Activated CD8-positive, alpha-beta T cell treated with anti-CD3 and anti-CD28 coated beads, Interleukin-2, amount 10 ng/mL, durations not matched to agents 7 days and 5 days (primary cell): ENCODE measurements at regions not wholly inside any gene's neighbourhood (a gene's known extent, or its start where the extent isn't known, plus 50 kb on each side); places are given as distances from the start of the nearest gene placed in this dataset.
"Not testable (repeated sequence)": the region's sequence is repeated elsewhere in the genome, so short reads cannot be mapped to it uniquely, and the experiment has no call there.

ENCODE experiments used
- ATAC-seq: fragments of 150-1000 bp; cut with Tn5 transposase; one replicate; pipeline ENCODE4 v1.10.0; 2021; ENCODE audit warnings: moderate library complexity
- CTCF ChIA-PET: fragments of 350-600 bp; sonication (Branson Sonifier 250); formaldehyde crosslinking; loops from one replicate; lab custom pipeline; 2021; ENCODE audit warnings: antibody characterized with exemption; lab: Charles Lee
- POLR2A ChIA-PET: fragments of 350-600 bp; sonication (Branson Sonifier 250); formaldehyde crosslinking; loops from one replicate; lab custom pipeline; 2021; ENCODE audit warnings: antibody characterized with exemption; lab: Charles Lee
- DNase-seq: peaks from one replicate; pipeline ENCODE4 v3.0.0-alpha.2; 2020
- H3K27ac Mint-ChIP-seq: one replicate; pipeline ENCODE4 v1.8.0; 2021; ENCODE audit warnings: mild to moderate bottlenecking, mixed read lengths
- H3K27me3 Mint-ChIP-seq: one replicate; pipeline ENCODE4 v1.8.0; 2021; ENCODE audit warnings: low read depth, mixed read lengths
- H3K36me3 Mint-ChIP-seq: one replicate; pipeline ENCODE4 v1.8.0; 2021; ENCODE audit warnings: low read depth, mixed read lengths
- H3K4me1 Mint-ChIP-seq: one replicate; pipeline ENCODE4 v1.8.0; 2021; ENCODE audit warnings: low read depth, mixed read lengths
- H3K4me3 Mint-ChIP-seq: one replicate; pipeline ENCODE4 v1.8.0; 2021; ENCODE audit warnings: mild to moderate bottlenecking, mixed read lengths
- H3K9me3 Mint-ChIP-seq: one replicate; pipeline ENCODE4 v1.8.0; 2022; ENCODE audit warnings: mixed read lengths; ENCODE audit not compliant: insufficient read depth

DNA sequence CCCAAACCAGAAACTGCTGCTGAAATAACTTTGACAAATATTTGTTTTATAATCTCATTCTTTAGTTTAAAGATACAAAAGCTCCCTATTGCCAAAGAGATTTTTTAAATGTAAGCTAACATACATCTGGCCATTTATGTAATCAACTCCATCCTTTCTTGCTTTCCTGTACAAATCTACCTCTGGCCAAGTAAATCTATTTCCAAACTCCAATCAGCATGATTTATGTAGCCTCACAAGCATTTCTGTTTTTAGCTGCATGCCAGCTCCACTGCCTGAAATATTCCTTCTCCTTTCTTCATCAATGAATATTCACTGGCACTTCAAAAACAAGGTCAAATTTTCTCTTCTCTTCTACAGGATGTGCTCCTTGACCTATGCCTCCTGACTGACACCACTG, 80.0 kb downstream of the SHOX2 start:
- no peaks in the 10 kb centered on the region for H3K27me3 Mint-ChIP-seq
- no peak overlapping the region for H3K4me3 Mint-ChIP-seq
- ChIA-PET POLR2A (no interaction called here), CTCF (no interaction called here)
- H3K9me3 Mint-ChIP-seq = no peaks in the 10 kb centered on the region
- ATAC-seq (no peak), DNase-seq (no peak)
- no peaks in the 10 kb centered on the region for H3K36me3 Mint-ChIP-seq
- no peak overlapping the region for H3K27ac Mint-ChIP-seq
- no peaks in the 10 kb centered on the region for H3K4me1 Mint-ChIP-seq

- CTCF ChIA-PET, DNase-seq, H3K4me3 Mint-ChIP-seq, H3K36me3 Mint-ChIP-seq, H3K4me1 Mint-ChIP-seq, H3K27ac Mint-ChIP-seq, H3K27me3 Mint-ChIP-seq, H3K9me3 Mint-ChIP-seq, ATAC-seq, POLR2A ChIA-PET: not testable (repeated sequence)
Observed at GRCh38 chr3:158019897-158020296, 86.3 kb downstream of the SHOX2 start.

- H3K27ac Mint-ChIP-seq = no peak overlapping the region
- no peaks in the 10 kb centered on the region for H3K4me1 Mint-ChIP-seq
- DNase-seq = no peak
- H3K36me3 Mint-ChIP-seq = no peaks in the 10 kb centered on the region
- no peaks in the 10 kb centered on the region for H3K27me3 Mint-ChIP-seq
- ChIA-PET CTCF (interaction anchor here (0.6 to 1.0 kb wide), 2 partner anchors 10 to 416 kb away, joined by 3 read pairs; no protein-coding TSS in a partner anchor), POLR2A (no interaction called here)
- H3K9me3 Mint-ChIP-seq = peaks cover 4% of the 10 kb centered on the region
- H3K4me3 Mint-ChIP-seq = no peak overlapping the region
- ATAC-seq = no peak
Observed at GRCh38 chr3:158018462-158018861, 87.8 kb downstream of the SHOX2 start.

DNA sequence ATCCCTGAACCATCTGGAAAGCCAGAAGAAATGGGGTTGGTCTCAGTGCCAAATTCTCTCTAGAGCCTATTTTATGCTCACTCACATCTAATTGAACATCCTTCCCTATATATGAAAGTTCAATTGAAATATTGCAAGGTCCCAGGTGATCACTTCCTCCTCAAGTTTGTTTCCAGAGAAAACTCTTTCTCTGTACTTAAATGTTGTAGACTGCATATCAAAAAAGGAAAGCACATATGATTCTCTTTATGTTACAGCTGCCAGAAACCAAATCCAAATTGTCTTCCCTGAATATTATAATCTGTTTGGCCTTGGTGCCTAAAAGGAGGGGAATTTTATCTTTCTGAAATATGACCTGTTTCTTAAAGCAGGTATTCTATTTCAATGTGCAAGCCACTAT, 93.3 kb downstream of the SHOX2 start:
- Mint-ChIP-seq H3K4me3 (no peak overlapping the region), H3K36me3 (no peaks in the 10 kb centered on the region), H3K9me3 (no peaks in the 10 kb centered on the region), H3K4me1 (no peaks in the 10 kb centered on the region), H3K27ac (no peak overlapping the region), H3K27me3 (no peaks in the 10 kb centered on the region)
- no peak for ATAC-seq
- ChIA-PET CTCF (no interaction called here), POLR2A (no interaction called here)
- DNase-seq = no peak

DNA sequence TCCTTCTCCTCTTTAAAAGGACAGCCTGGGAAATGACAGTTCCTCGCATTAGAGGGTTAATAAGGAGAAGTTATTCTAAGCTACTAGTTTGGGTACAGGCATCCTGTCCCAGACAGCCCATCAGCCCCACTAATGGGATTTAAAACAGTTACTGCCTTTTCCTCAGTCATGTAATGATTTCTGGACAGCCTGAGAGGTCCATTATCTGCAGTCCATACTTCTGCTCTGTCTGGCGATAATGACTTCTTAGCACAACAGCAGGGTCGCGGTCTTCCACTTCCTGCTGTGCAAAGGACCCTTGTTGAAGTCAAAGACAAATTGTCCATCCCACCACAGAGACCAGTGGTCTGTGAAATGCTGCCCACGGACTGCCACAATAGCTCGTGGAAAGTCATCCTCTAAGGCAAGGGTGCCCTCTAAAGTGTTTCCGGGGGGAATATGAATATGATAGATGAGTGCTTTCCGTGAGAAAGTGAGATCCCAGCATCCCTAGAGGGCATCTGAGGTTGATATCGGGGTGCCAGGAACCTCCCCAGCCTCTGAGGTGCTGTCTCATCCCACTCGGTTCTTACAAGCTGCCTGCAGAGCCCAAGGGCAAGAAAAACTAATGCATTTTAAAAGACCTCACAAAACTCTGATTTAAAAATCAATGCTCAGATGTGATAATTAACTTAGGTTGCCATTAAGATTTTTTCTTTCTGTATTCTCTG, 100.7 kb downstream of the SHOX2 start:
- no peaks in the 10 kb centered on the region for H3K36me3 Mint-ChIP-seq
- H3K27me3 Mint-ChIP-seq = no peaks in the 10 kb centered on the region
- ATAC-seq (no peak), DNase-seq (no peak)
- no peaks in the 10 kb centered on the region for H3K9me3 Mint-ChIP-seq
- no peak overlapping the region for H3K27ac Mint-ChIP-seq
- H3K4me3 Mint-ChIP-seq = no peak overlapping the region
- H3K4me1 Mint-ChIP-seq = no peaks in the 10 kb centered on the region
- POLR2A ChIA-PET = no interaction called here
- CTCF ChIA-PET = no interaction called here

- H3K36me3 Mint-ChIP-seq = no peaks in the 10 kb centered on the region
- peaks cover 4% of the 10 kb centered on the region for H3K9me3 Mint-ChIP-seq
- POLR2A ChIA-PET = no interaction called here
- H3K27me3 Mint-ChIP-seq = no peaks in the 10 kb centered on the region
- CTCF ChIA-PET = no interaction called here
- no peak overlapping the region for H3K27ac Mint-ChIP-seq
- H3K4me1 Mint-ChIP-seq = no peaks in the 10 kb centered on the region
- ATAC-seq = no peak
- no peak for DNase-seq
- no peak overlapping the region for H3K4me3 Mint-ChIP-seq
Observed at GRCh38 chr3:157999246-157999645, 107.0 kb downstream of the SHOX2 start.

DNA sequence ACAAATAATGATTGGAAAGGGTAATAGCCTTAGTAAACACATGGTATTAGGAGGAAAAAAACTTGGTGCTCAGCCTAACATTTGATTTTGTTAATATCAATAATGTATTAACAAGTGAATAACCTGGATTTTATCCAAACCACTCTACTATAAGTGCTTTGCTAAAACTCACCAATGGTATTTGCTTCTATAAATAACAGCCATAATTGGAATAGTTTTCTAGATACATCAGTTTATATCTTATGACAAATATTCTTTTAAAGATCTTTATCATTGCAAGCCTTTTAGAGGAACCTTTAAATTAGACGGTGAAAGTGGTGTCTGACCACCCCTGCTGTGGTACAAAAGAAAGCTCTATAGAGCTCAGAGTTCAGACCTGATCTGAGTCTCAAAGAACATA, 123.9 kb downstream of the SHOX2 start:
- DNase-seq (no peak), ATAC-seq (no peak)
- H3K36me3 Mint-ChIP-seq = no peaks in the 10 kb centered on the region
- CTCF ChIA-PET = no interaction called here
- H3K9me3 Mint-ChIP-seq = no peaks in the 10 kb centered on the region
- POLR2A ChIA-PET = no interaction called here
- no peaks in the 10 kb centered on the region for H3K4me1 Mint-ChIP-seq
- no peak overlapping the region for H3K27ac Mint-ChIP-seq
- no peak overlapping the region for H3K4me3 Mint-ChIP-seq
- H3K27me3 Mint-ChIP-seq = no peaks in the 10 kb centered on the region

DNA sequence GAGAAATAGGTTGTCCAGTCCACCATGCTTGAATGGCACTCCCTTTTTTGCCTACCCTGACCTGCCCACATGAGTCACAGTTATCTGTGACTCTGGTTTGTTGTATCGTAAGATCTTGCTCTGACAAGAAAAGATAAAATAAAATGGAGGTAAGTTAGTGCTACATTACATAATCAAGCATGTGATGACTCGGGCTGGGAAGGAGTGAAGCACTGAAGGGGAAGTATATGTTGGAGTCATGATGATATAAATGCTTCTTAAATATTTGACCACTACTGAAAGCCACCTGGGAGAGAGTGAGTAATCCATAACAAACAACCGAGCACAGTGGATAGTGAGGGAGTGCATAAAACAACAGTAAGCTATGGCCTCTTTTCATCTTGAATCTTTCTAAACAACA, 124.4 kb downstream of the SHOX2 start:
- no peak overlapping the region for H3K27ac Mint-ChIP-seq
- H3K27me3 Mint-ChIP-seq = no peaks in the 10 kb centered on the region
- no peaks in the 10 kb centered on the region for H3K4me1 Mint-ChIP-seq
- no peak overlapping the region for H3K4me3 Mint-ChIP-seq
- DNase-seq (no peak), ATAC-seq (no peak)
- H3K36me3 Mint-ChIP-seq = no peaks in the 10 kb centered on the region
- ChIA-PET CTCF (no interaction called here), POLR2A (no interaction called here)
- H3K9me3 Mint-ChIP-seq = no peaks in the 10 kb centered on the region

GRCh38 chr3:157979022-157979421, 127.2 kb downstream of the SHOX2 start:
- ATAC-seq = no peak
- Mint-ChIP-seq H3K27ac (no peak overlapping the region), H3K4me3 (no peak overlapping the region), H3K4me1 (no peaks in the 10 kb centered on the region), H3K27me3 (no peaks in the 10 kb centered on the region), H3K9me3 (no peaks in the 10 kb centered on the region), H3K36me3 (no peaks in the 10 kb centered on the region)
- POLR2A ChIA-PET = no interaction called here
- DNase-seq = no peak
- CTCF ChIA-PET = no interaction called here

DNA sequence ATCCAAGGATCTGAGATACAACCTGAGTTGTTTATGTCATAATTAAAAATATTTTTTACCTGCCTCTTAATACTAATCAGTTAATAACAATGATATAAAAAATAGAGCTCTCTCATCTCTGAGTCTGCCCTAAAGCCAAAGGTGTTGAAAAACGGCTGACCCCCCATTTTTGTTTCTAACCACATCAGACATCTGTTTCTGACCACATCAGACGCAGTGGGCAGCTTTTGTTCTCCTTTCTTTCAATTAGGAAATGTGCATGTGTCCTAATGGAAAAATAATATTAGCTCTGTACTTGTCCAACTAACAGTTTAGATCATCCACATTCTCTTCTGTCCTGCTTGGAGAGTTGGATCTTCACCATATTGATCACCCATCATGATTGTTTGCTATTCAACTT, 144.6 kb downstream of the SHOX2 start:
- ChIA-PET POLR2A (no interaction called here), CTCF (no interaction called here)
- Mint-ChIP-seq H3K4me1 (no peaks in the 10 kb centered on the region), H3K4me3 (no peak overlapping the region), H3K27ac (no peak overlapping the region), H3K9me3 (no peaks in the 10 kb centered on the region), H3K27me3 (no peaks in the 10 kb centered on the region), H3K36me3 (no peaks in the 10 kb centered on the region)
- ATAC-seq (no peak), DNase-seq (no peak)

GRCh38 chr3:157958457-157958856, 147.8 kb downstream of the SHOX2 start:
- H3K27me3 Mint-ChIP-seq = no peaks in the 10 kb centered on the region
- ChIA-PET POLR2A (no interaction called here), CTCF (interaction anchor here (1.2 kb wide), 1 partner anchor 93 kb away, joined by 3 read pairs; no protein-coding TSS in a partner anchor)
- no peaks in the 10 kb centered on the region for H3K9me3 Mint-ChIP-seq
- H3K4me1 Mint-ChIP-seq = no peaks in the 10 kb centered on the region
- H3K36me3 Mint-ChIP-seq = no peaks in the 10 kb centered on the region
- no peak for ATAC-seq
- no peak for DNase-seq
- no peak overlapping the region for H3K27ac Mint-ChIP-seq
- no peak overlapping the region for H3K4me3 Mint-ChIP-seq

DNA sequence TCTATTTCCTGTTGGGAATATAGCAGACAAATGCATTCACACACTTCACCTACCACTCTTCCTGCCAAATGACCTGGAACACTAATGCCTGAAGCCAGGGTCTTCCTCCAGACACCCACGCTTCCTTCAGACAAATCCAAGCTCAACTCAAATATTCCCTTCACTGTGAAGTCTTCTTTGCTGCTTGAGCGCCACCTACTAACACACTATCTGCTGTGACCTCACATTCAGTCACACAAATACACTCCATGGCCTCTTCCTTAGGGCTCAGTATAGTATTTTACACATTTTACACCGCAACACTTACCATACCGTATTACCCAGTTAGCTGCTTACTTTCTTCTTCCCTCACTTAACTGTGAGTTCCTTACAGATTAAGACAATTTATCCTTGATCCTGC, 149.4 kb downstream of the SHOX2 start:
- no peak overlapping the region for H3K4me3 Mint-ChIP-seq
- H3K4me1 Mint-ChIP-seq = no peaks in the 10 kb centered on the region
- no peak for ATAC-seq
- ChIA-PET CTCF (no interaction called here), POLR2A (no interaction called here)
- H3K27ac Mint-ChIP-seq = no peak overlapping the region
- H3K36me3 Mint-ChIP-seq = no peaks in the 10 kb centered on the region
- no peaks in the 10 kb centered on the region for H3K27me3 Mint-ChIP-seq
- no peaks in the 10 kb centered on the region for H3K9me3 Mint-ChIP-seq
- no peak for DNase-seq

DNA sequence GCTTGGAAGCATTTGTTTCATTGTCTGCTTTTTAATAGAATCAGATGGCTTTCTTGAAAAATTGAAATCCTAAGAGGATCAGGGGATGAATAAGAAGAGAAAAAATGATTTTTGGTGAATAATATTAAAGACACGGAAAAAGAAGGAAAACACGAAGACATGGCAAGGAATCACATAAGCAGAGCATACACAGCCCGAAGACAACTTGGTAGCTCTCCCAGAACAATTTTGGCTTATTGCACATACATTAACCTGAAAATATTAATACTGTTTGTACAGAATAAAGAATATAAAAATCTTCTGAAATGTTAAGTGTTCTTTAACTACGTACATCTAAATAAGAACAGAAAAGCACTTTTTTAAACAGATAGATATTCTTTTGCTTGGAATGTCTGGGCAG, 150.0 kb downstream of the SHOX2 start:
- H3K27ac Mint-ChIP-seq = no peak overlapping the region
- H3K36me3 Mint-ChIP-seq = no peaks in the 10 kb centered on the region
- ATAC-seq = no peak
- H3K27me3 Mint-ChIP-seq = no peaks in the 10 kb centered on the region
- ChIA-PET POLR2A (no interaction called here), CTCF (interaction anchor here (0.7 kb wide), 1 partner anchor 9 kb away, joined by 3 read pairs; no protein-coding TSS in a partner anchor)
- no peak for DNase-seq
- no peak overlapping the region for H3K4me3 Mint-ChIP-seq
- no peaks in the 10 kb centered on the region for H3K4me1 Mint-ChIP-seq
- no peaks in the 10 kb centered on the region for H3K9me3 Mint-ChIP-seq
